Fibroblast of peridontal ligament (primary cell): ENCODE measurements at regions not wholly inside any gene's neighbourhood (a gene's known extent, or its start where the extent isn't known, plus 50 kb on each side); places are given as distances from the start of the nearest gene placed in this dataset.
"Not testable (repeated sequence)": the region's sequence is repeated elsewhere in the genome, so short reads cannot be mapped to it uniquely, and the experiment has no call there.

Experiments used
- DNase-seq: peaks from one replicate; pipeline ENCODE4 v3.0.0-alpha.2; 2010; ENCODE audit errors: extremely low read depth

DNA sequence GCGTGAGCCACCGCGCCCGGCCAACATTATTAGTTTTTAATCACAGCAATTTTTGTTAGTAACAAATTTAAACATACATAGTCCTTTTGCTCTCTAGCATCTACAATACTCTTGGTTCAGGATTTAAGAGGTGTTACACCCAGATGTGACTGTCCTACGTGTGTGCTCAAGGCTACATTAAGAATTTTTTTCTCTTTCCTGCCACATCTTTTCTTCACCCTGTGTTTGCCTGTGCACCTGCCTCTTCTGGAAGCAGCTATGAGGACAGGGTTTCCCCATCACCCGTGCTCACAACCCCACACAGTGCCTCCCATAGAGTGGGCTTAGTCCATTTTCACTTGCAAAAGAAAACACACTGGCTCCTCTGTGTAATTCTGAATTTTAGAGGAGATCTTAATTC, 186.7 kb upstream of the KLF6 start:
- DNase-seq = no peak

DNA sequence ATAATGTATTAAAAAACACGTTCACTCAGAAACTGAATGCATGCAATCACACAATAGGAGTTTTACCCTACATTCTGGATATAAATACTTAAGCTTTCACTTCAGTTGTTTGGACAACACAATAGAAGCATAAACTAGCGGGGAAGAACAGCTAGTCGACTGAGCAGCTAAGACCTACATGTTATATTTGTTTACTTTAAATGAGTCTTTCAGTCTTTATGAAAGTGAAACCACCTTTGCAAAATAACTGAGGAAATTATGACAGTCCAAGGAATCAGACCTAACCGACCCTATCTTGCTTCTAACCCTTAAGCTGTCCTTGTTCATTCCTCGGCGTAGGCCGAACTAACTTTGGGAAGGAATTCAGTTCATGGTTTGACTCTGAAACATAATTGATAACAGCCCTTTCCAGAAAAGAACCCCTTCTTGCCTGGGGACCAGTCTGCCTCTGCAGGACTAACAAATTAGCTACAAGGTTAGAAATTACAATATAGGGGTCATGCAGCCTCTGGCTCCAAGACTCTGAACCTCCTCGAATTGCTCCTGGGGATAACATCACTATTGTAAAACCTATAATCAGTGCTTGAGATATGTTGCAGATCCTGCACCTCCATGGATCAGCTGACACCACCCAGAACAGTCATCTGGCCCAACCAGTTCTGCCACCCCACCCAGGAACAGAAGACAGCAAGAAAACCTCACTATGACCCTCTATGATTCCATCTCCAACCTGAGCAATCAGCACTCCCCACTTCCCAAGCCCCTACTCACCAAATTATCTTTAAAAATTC, 185.1 kb upstream of the KLF6 start:
- DNase-seq = peak; percentile 43

DNA sequence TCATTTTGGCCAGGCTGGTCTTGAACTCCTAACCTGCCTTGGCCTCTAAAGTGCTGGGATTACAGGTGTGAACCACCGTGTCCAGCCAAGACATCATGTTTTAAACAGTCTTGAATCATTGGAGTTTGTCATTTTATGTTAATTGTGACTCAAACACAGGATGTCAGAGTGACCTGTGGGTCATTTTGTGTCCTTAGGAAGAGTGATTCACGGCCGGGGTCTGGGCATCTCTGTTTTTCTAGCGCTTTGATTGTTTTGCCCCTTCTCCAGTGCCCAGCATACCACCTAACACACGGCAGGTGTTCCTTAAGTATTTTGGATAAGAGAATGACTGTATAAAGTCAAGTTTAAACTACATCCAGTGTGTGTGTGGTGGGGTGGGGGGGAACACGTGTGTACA, 183.7 kb upstream of the KLF6 start:
- no peak for DNase-seq

DNA sequence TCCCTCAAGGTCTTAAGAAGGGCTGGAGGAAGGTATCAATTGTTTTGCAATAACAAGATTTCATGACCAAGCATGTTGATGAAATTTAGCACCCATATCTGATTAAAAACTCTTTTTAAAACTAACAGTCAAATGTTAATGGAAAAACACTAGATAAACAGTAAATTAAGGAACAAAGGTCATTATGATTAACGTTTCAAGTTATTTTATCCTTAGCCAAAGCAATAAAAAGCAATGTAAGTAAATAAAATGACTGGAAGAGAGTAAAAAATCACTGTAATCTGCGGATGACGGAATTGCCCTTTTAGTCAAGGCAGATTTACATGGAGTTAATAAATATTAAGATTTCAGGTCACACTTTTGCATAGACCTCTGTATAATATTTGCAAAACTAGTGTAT, 179.5 kb upstream of the KLF6 start:
- no peak for DNase-seq

DNA sequence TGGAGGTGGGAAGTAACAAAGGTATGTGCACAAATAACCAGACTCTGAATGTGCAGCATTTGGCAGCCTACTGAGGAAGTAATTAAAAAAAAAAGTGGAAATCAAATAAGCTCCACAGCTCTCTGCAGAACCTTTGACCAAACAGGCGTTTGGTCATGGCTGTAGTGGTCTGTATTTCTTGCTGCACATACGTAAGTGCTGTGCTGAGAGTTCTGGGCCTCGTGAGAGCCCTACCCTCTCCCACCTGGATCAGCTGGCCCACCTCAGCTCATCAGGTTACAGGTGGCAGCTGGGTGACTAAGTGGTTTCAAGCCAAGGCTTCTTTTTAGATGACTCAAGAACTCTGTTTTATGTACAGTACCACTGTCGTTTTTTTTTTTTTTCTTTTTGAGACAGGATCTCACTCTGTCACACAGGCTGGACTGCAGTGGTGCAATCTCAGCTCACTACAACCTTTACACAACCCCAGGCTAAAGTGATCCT, 178.2 kb upstream of the KLF6 start:
- no peak for DNase-seq

DNA sequence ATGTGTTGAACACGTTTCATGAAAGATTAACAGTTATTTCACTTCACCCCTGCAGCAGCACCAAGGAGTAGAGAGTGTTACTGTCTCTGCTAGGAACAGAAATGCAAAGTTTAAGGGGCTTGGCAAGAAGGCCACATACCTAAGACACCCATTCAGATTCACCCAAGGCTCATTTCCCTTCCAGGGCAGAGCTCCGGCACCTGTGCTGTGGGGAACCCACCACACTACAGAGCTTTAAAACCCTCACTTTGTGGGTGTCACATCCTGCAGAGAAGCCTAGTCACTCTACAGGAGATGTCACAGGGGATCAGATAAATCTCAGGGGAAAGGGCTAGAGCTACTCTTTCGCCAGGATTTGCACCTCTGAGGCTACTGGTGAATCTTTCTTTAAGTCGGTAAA, 176.1 kb upstream of the KLF6 start:
- DNase-seq = no peak

DNA sequence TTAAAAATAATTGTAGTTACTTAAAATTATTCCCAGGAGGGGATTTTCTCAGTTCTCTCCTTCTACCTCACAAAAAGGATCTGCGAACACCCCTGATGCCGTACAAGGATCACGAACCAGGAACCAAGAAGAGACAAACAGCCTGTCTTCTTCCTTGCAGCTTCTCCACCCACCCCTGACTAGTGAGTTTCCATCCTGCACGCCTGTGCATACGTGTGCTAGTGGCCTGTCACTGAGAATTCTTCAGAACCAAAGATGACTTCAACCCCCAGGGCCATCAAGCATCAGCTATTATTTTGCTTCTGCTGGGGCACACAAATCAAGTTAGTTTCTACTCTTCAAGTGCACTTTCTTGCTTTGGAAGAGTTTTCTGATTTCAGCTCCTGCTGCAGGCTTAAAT, 175.5 kb upstream of the KLF6 start:
- DNase-seq = no peak

DNA sequence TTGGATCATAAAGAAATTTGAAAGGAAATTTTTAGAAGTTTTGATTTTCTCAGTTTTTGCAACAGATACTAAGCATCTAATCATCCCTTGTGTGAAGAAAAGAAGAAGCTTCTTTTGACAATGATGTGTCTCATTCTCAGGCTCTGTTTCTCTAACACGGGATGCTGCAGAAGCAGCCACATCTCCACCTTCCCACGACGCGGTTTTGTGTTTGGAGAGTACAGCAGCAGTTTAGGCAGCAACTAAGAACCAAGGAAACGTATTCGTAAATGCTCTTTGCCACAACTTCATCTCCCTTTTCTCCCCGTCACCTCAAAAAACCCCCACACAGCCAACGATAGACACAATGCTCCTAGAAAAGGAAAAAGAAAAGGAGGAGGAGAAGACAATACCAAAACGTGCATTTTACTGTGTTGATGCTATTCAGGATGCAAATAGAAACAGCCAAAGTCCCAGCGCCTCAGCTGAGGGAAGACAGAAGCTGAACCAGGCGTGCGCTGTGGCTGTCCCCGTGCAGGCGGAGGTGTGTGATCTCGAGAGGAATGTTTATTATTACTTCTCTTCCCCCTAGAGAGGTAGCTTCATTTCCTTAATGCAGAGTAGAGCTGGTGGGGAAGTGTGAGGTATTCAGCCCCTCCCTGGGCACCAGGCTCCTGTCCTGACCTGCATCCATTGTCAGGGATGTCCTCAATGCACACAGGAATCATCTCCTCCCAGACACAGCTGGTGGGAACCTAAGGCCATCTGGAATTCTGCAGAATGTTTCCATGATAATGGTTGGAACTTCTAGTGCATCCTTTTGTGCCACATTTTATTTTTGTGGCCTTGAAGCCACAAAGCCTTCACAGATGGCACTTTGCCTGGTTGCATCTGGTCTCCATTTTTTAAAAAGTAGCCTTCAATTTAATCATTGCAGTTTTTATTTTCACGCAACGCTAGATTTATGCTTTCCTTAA, 174.6 kb upstream of the KLF6 start:
- no peak for DNase-seq

DNA sequence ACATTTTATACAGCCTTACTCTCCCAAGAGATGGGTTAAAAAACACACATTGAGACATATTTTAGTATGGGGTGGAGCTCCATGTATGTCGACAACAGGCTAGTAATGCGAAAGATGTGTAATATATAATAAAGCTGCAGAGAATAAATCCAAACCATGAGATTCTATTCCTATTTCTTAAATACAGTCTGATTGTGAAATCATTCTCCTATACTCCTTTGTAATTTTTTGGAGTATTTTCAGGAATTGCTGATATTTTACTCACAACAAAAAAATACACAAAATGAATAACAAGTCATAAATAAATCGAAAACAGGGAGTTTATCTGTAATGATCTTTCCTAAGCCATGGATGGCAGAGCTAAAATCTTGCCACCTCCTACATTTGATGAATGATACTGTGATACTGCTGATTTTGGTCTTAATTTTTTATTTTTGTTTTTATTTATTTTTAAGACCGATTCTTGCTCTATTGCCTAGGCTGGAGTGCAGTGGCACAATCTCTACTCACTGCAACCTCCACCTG, 173.5 kb upstream of the KLF6 start:
- no peak for DNase-seq

DNA sequence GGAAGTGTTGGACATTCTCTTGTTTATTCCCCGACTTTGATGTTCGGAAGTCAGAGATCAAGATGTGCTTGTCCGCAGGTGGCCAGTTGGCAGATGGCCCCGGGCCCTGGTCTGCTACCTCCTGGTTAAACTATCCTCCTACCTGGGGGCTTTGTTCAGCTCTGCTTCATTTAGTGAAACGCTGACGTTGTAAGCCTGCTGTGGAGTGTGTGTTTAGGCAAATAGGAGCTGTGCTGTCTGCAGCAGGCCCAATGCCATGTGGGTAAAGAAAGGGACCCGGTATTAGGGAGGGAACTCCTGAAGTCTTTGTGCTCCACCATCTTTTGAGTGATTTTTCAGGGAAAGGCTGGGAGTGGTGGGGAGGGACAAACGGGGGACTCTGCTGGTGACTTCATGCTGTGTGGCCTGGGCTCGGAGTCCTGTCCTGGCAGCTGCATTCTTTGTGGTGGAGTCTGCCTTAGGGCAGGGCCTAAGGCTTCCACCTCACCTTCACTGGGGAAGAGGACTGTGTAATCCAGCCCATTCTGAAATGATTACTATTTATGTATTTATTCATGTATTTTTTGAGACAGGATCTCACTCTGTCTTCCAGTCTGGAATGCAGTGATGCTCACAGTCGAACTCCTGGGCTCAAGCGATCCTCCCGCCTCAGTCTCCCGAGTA, 171.1 kb upstream of the KLF6 start:
- DNase-seq = no peak

DNA sequence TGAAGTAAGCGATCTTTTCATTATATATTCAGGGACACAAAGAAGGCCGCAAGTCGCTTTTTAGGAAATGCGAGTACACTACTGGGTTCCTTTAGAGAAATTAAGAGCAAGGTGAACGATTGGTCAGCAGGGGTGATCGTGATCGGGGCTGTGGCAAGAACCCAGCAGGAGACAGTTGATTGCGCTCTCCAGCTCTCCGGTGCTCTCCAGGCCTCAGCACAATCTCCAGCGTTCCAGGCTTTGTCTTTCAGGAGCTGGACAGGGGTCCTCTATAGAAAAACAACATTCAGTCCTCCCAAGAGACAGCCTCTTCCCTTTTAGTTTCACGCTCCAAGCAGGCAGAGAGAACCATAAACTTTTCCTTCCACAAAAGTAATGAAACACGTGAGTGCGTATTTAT, 170.5 kb upstream of the KLF6 start:
- DNase-seq = no peak

DNA sequence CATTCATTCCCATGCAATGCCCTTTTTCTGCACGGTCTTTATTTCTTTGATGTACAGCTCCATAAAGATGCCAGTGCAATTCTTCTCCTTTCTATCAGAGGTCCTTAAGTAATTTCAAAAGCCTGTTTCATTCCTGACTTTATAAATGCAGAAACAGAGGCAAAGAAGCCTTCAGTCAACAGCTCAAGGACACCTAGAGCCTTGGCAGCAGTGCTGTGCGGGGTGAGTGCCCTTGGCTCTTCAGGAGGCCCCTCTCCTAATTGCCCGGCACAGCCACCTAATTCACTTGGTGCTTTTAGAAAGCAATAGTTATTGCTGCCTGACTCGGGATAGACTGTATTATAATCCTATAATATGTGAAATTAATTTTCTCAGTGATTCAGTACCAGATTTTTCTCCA, 169.6 kb upstream of the KLF6 start:
- DNase-seq = no peak

DNA sequence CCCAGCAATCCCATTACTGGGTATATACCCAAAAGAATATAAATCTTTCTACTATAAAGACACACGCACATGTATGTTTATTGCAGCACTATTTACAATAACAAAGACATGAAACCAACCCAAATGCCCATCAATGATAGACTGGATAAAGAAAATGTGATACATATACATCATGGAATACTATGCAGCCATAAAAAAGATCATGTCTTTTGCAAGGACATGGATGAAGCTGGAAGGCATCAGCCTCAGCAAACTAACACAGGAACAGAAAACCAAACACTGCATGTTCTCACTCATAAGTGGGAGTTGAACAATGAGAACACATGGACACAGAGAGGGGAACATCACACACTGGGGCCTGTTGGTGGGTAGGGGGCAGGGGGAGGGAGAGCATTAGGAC, 169.0 kb upstream of the KLF6 start:
- not testable (repeated sequence) for DNase-seq

DNA sequence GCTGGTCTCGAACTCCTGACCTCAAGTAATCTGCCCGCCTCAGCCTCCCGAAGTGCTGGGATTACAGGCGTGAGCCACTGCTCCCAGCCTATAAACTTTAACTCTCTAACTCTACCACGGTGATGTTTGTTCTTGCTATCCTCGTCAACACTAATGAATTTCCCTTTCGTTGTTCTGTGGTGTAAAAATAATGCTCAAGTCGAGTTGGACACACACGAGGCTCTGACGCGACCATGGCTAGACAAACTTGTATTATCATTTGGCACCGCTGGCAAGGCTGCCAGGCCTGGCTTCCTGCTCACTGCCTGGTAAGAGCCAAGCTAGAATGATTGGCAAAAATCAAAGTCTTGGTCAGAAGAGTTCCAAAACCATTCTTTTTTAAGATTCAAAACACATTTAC, 167.0 kb upstream of the KLF6 start:
- no peak for DNase-seq

DNA sequence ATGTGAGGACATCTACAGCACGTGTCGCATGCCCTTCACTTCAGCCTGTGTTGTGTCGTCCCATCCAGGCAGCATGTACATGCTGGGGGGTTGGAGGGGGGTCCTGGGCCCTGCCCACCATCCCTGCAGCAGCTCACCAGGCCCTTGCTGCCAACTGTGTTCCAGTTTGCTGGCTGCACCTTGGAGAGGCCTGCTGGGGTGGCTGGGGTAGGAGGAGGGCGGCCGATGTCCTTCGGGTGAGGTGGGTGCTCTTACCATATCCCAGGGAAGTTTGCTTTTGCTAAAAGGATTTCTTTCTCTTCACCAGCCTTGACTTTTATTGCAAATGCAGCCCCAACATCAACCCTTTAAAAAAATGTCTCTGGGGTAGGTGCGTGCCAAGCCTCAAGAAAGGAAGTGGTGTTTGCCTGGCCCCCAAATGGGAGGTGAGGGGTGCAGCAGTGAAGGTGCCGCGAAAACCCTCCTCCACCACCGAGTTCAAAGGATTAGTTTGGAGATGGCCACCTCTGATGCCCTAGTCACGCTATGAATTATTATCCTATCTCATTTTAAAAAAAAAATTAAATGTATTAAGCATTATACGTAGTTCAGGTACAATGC, 165.8 kb upstream of the KLF6 start:
- no peak for DNase-seq

DNA sequence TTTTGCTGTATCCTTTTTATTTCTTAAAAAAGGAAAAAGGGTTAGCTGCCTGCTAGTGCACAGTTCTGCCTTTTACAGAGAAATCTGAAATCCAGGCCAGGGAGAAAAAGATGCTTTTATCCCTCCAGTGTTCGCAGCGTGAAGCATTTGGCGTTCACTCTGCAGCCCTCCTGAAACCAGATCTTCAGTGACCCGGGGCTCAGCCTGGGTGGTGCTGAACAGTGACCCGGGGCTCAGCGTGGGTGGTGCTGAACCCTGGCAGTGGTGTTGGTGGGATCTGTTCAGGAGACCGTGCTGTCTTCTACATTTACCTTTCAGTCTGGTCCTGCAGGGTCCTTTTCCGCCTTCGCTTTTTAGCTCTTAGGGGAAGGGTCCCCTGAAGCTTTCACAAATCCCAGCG, 164.7 kb upstream of the KLF6 start:
- DNase-seq = no peak

DNA sequence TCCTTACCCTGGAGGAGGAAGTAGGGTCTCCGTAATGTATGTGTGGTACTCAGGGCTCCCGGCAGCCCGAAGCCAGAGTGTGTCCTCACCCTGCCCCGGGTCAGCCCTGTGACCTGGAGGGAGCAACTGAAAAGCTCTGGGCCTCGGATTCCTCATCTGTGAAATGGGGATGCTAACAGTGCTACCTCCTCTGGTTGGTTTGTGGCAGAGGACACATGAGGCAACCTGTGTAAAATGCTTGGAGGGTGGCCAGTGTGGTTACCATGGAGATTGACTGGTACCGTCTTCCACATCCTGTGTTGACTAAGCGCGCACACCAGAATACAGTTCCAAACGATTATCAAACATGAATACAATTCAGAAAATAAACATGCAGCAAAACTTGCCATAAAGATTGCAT, 163.8 kb upstream of the KLF6 start:
- DNase-seq = peak; percentile 33

DNA sequence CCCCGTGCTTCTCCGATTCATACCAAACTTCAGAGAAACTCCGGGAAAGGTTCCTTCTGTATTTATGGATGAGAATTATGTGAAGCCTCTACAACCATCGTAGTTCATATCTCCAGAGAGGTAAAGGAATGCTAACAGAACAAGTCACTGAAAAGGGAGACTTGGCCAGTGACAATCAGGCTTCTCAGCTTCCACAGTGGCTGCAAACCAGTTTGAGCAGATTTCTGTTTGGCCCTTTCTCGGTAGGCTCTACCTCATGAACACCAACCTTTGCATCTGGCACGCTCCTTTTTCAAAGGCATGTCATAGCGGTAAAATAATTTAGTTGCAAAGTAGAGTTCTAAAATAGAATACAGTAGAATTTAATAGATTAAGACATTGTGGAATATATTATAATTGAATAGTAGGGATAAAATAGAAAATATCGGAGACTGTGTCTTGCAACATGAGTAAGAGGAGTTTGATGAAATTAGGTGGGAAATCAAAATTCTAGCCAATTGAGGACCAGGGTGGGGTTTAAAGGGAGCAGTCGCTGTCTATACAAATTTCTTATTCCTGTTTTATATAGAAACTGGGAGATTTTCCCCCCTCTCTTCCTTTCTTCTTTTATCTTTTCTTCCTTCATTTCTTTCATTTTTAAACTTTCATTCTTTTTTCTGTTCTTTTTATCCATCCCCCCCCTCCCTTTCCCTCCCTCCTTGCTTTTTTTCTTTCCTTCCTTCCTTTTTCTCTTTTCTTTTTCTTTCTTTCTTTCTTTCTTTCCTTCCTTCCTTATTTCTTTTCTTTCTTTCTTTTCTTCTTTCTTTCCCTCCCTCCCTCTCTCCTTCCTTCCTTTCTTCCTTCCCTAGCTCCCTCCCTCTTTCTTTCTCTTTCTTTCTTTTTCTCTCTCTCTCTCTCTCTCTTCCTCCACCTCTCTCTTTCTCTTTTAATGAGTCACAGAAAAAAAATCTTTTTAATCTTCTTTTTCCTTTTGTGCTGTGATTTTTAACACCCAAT, 161.5 kb upstream of the KLF6 start:
- DNase-seq = no peak

DNA sequence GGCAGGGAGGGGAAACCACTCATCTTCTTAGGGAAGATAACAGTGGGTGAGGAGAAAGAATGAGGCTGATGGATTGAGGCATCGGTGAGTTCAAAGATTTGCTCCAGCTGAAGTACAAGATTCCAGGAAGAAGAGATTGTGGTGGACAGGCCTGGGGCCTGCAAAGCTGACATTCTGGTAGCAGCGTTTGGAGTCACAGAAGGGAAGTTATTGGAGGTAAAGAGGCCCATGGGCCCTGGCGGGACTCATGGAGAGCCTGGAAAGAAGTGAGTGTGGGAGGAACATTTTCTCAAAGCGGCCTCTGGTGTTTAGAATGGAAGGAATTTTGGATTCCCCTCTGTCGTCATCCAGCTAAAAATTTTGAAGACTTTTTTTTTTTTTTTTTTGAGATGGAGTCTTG, 160.0 kb upstream of the KLF6 start:
- DNase-seq = no peak

DNA sequence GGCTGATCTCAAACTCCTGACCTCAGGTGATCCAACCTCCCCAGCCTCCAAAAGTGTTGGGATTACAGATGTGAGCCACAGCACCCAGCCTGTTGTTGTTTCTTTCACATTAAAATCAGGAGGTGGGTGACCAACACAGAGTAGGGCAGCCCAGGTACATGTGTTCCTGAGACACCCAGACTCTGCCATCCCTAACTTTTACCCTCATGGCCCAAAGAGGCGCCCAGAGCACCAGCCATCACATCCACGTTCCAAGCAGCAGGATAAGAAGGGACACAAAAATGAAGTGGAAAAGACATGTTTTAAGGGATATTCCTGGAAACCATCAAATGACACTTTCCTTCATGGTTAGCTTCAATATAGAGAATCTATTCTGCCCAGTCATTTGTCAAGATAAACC, 159.6 kb upstream of the KLF6 start:
- no peak for DNase-seq
